ENCODE measurements at regions not wholly inside any gene's neighbourhood (a gene's known extent, or its start where the extent isn't known, plus 50 kb on each side); places are given as distances from the start of the nearest gene placed in this dataset.

- TF ChIP-seq GABPA (IDR thresholded peaks at IDR 0.05 in 1 of 2, conservative IDR thresholded peaks at IDR 0.05 in 1 of 2) (no peak), REST (IDR thresholded peaks at IDR 0.05) (no peak), TAF1 (conservative IDR thresholded peaks at IDR 0.05) (no peak), ATF3 (IDR thresholded peaks at IDR 0.05) (no peak), HNF4G (IDR thresholded peaks at IDR 0.05) (no peak), EGR1 (IDR thresholded peaks at IDR 0.05; ENCODE audit: low read depth in 2 of 2) (no peak), RAD21 (IDR thresholded peaks at IDR 0.05) (no peak), RXRA (IDR thresholded peaks at IDR 0.05) (no peak), YY1 (IDR thresholded peaks at IDR 0.05) (no peak)
- TF ChIP-seq, protein P1, sequence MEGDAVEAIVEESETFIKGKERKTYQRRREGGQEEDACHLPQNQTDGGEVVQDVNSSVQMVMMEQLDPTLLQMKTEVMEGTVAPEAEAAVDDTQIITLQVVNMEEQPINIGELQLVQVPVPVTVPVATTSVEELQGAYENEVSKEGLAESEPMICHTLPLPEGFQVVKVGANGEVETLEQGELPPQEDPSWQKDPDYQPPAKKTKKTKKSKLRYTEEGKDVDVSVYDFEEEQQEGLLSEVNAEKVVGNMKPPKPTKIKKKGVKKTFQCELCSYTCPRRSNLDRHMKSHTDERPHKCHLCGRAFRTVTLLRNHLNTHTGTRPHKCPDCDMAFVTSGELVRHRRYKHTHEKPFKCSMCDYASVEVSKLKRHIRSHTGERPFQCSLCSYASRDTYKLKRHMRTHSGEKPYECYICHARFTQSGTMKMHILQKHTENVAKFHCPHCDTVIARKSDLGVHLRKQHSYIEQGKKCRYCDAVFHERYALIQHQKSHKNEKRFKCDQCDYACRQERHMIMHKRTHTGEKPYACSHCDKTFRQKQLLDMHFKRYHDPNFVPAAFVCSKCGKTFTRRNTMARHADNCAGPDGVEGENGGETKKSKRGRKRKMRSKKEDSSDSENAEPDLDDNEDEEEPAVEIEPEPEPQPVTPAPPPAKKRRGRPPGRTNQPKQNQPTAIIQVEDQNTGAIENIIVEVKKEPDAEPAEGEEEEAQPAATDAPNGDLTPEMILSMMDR (IDR thresholded peaks at IDR 0.05; ENCODE audit: low read depth, low read length, missing input control): no peak
- TF ChIP-seq, protein P2, sequence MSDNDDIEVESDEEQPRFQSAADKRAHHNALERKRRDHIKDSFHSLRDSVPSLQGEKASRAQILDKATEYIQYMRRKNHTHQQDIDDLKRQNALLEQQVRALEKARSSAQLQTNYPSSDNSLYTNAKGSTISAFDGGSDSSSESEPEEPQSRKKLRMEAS (IDR thresholded peaks at IDR 0.05): no peak
Observed at GRCh38 chr1:10908266-10908665, 104.2 kb upstream of the TARDBP start.
